ENCODE measurements at regions not wholly inside any gene's neighbourhood (a gene's known extent, or its start where the extent isn't known, plus 50 kb on each side); places are given as distances from the start of the nearest gene placed in this dataset.
A peak's percentile ranks its signal among the peaks of the same experiment; 100 is the strongest.

- DNase-seq (ENCODE audit: low spot score), result no peak
Measured at GRCh38 chr12:87930033-87930432, 99.2 kb downstream of the C12orf50 start.

- no peak for DNase-seq (ENCODE audit: low spot score)
Measured at GRCh38 chr12:87929346-87929745, 99.9 kb downstream of the C12orf50 start.

GRCh38 chr12:87928031-87928430 lies 101.2 kb downstream of the C12orf50 start:
- DNase-seq (ENCODE audit: low spot score), result no peak

- no peak for DNase-seq (ENCODE audit: low spot score)
Measured at GRCh38 chr12:87925021-87925420, 104.2 kb downstream of the C12orf50 start.

- peak; percentile 56 for DNase-seq (ENCODE audit: low spot score)
Measured at GRCh38 chr12:87924149-87924548, 105.1 kb downstream of the C12orf50 start.

- DNase-seq (ENCODE audit: low spot score), result no peak
Measured at GRCh38 chr12:87923361-87923760, 105.8 kb downstream of the C12orf50 start.

GRCh38 chr12:87922736-87923135 lies 106.5 kb downstream of the C12orf50 start:
- DNase-seq (ENCODE audit: low spot score), result no peak

GRCh38 chr12:87921621-87922020 lies 107.6 kb downstream of the C12orf50 start:
- no peak for DNase-seq (ENCODE audit: low spot score)

- no peak for DNase-seq (ENCODE audit: low spot score)
Measured at GRCh38 chr12:87920139-87920538, 109.1 kb downstream of the C12orf50 start.

- no peak for DNase-seq (ENCODE audit: low spot score)
Measured at GRCh38 chr12:87901457-87901856, 127.7 kb downstream of the C12orf50 start.

- no peak for DNase-seq (ENCODE audit: low spot score)
Measured at GRCh38 chr12:87897662-87898061, 131.5 kb downstream of the C12orf50 start.

GRCh38 chr12:87883806-87884205 lies 145.4 kb downstream of the C12orf50 start:
- no peak for DNase-seq (ENCODE audit: low spot score)

- DNase-seq (ENCODE audit: low spot score), result no peak
Measured at GRCh38 chr12:87879141-87879540, 150.1 kb downstream of the C12orf50 start.

- DNase-seq (ENCODE audit: low spot score), result no peak
Measured at GRCh38 chr12:87870493-87871460, 158.4 kb downstream of the C12orf50 start.

GRCh38 chr12:87870061-87870460 lies 159.1 kb downstream of the C12orf50 start:
- no peak for DNase-seq (ENCODE audit: low spot score)

GRCh38 chr12:87866578-87867292 lies 162.5 kb downstream of the C12orf50 start:
- DNase-seq (ENCODE audit: low spot score), result no peak

- no peak for DNase-seq (ENCODE audit: low spot score)
Measured at GRCh38 chr12:87861791-87862190, 167.4 kb downstream of the C12orf50 start.

- no peak for DNase-seq (ENCODE audit: low spot score)
Measured at GRCh38 chr12:87853448-87854003, 175.7 kb downstream of the C12orf50 start.

- no peak for DNase-seq (ENCODE audit: low spot score)
Measured at GRCh38 chr12:87849074-87849473, 180.1 kb downstream of the C12orf50 start.

- DNase-seq (ENCODE audit: low spot score), result peak; percentile 25
Measured at GRCh38 chr12:87848248-87848868, 180.8 kb downstream of the C12orf50 start.

- no peak for DNase-seq (ENCODE audit: low spot score)
Measured at GRCh38 chr12:87847147-87847546, 182.1 kb downstream of the C12orf50 start.

- no peak for DNase-seq (ENCODE audit: low spot score)
Measured at GRCh38 chr12:87846045-87846444, 183.2 kb downstream of the C12orf50 start.

Data from putamen (tissue), 1 donor.